Muscle of leg (tissue), 3 donors: ENCODE measurements at regions not wholly inside any gene's neighbourhood (a gene's known extent, or its start where the extent isn't known, plus 50 kb on each side); places are given as distances from the start of the nearest gene placed in this dataset.
A peak's percentile ranks its signal among the peaks of the same experiment; 100 is the strongest.

ENCODE experiments used
- DNase-seq: peaks from one replicate; pipeline ENCODE4 v3.0.0; 2013
- H3K27ac ChIP-seq: one replicate; pipeline ENCODE4 v1.5.1; 2013; ENCODE audit warnings: mild to moderate bottlenecking, low read length, control low read depth
- H3K27me3 ChIP-seq: one replicate; pipeline ENCODE4 v1.6.1; 2013; ENCODE audit warnings: low read length; ENCODE audit not compliant: control insufficient read depth, insufficient read depth
- H3K36me3 ChIP-seq: one replicate; pipeline ENCODE4 v1.6.1; 2013; ENCODE audit warnings: low read length; ENCODE audit not compliant: control insufficient read depth, insufficient read depth
- H3K4me1 ChIP-seq: one replicate; pipeline ENCODE4 v1.6.1; 2013; ENCODE audit warnings: low read length; ENCODE audit not compliant: control insufficient read depth, insufficient read depth
- H3K4me3 ChIP-seq: one replicate; pipeline ENCODE4 v1.5.1; 2013; ENCODE audit warnings: low read length, control low read depth
- H3K9me3 ChIP-seq: replicated peaks from 2 replicates; pipeline ENCODE4 v1.6.1; 2013; ENCODE audit warnings: low read depth, low read length; ENCODE audit not compliant: control insufficient read depth
- WGBS: methylation state at CpG from one replicate; pipeline ENCODE4 v1.1.5; 2013; ENCODE audit warnings: missing lambda C conversion rate; ENCODE audit not compliant: insufficient coverage; 5-methylcytosine and 5-hydroxymethylcytosine counted together

GRCh38 chr7:98493030-98493778 lies 92.3 kb upstream of the BAIAP2L1 start:
- Histone ChIP-seq H3K36me3 (no peaks in the 10 kb centered on the region), H3K27ac (no peak overlapping the region), H3K4me3 (no peak overlapping the region), H3K9me3 (peaks cover 9% of the 10 kb centered on the region), H3K27me3 (no peaks in the 10 kb centered on the region), H3K4me1 (peaks cover 2% of the 10 kb centered on the region)
- 20% methylated on average over 3 of the region's 21 CpGs for WGBS
- no peak for DNase-seq

GRCh38 chr7:98488167-98488566 lies 87.3 kb upstream of the BAIAP2L1 start:
- peaks cover 2% of the 10 kb centered on the region for H3K4me1 ChIP-seq
- 20% methylated on average over 1 of the region's 7 CpGs for WGBS
- no peak overlapping the region for H3K4me3 ChIP-seq
- no peaks in the 10 kb centered on the region for H3K36me3 ChIP-seq
- H3K9me3 ChIP-seq = no peaks in the 10 kb centered on the region
- no peak overlapping the region for H3K27ac ChIP-seq
- no peaks in the 10 kb centered on the region for H3K27me3 ChIP-seq
- DNase-seq = no peak

DNA sequence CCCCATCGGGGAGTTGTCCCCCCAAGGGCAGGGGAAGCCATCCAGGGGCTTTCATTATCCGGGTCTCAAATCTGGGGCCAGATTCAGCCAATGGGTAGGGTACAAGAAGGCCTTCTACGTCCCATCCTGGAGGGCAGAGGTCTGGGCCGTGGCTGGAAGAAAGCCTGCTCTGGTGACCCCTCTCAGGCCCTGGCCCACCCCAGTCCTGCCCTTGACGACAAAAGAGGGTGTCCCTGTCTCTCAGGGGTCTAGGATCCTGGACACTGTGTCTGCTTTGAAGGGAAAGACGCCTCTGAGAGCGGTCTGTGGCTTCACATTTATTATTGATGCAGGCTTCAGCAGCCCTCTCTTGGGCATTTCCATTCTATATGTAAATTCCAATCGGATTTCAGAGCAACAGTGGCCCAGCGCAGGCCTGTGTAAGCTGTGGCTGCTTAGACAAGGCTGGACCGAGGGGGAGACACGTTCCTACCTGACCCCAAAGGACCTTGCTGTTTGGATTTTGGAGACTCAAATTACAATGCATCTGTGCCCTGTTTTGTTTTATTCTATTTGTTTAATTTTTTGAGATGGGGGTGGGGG lies 83.2 kb upstream of the BAIAP2L1 start:
- no peak overlapping the region for H3K4me3 ChIP-seq
- peaks cover 11% of the 10 kb centered on the region for H3K9me3 ChIP-seq
- no peaks in the 10 kb centered on the region for H3K27me3 ChIP-seq
- no peaks in the 10 kb centered on the region for H3K36me3 ChIP-seq
- no peaks in the 10 kb centered on the region for H3K4me1 ChIP-seq
- no peak overlapping the region for H3K27ac ChIP-seq
- 60% methylated on average over 3 of the region's 11 CpGs for WGBS
- no peak for DNase-seq

GRCh38 chr7:98483276-98483963 lies 82.5 kb upstream of the BAIAP2L1 start:
- Histone ChIP-seq H3K4me1 (no peaks in the 10 kb centered on the region), H3K27me3 (no peaks in the 10 kb centered on the region), H3K36me3 (no peaks in the 10 kb centered on the region), H3K4me3 (no peak overlapping the region), H3K27ac (no peak overlapping the region), H3K9me3 (peaks cover 11% of the 10 kb centered on the region)
- WGBS = 77% methylated on average over 4 of the region's 12 CpGs
- no peak for DNase-seq

- peaks cover 11% of the 10 kb centered on the region for H3K9me3 ChIP-seq
- no peaks in the 10 kb centered on the region for H3K36me3 ChIP-seq
- WGBS = 67% methylated on average over 1 of the region's 5 CpGs
Measured at GRCh38 chr7:98479318-98479717, 78.4 kb upstream of the BAIAP2L1 start.

GRCh38 chr7:98475352-98475751 lies 74.5 kb upstream of the BAIAP2L1 start:
- Histone ChIP-seq H3K27me3 (peaks cover 7% of the 10 kb centered on the region), H3K36me3 (no peaks in the 10 kb centered on the region), H3K4me3 (no peak overlapping the region), H3K27ac (no peak overlapping the region), H3K4me1 (peaks cover 8% of the 10 kb centered on the region), H3K9me3 (peaks cover 2% of the 10 kb centered on the region)
- 76% methylated on average over 2 of the region's 3 CpGs for WGBS
- no peak for DNase-seq

More at GRCh38 chr7:98479318-98479717, 78.4 kb upstream of the BAIAP2L1 start:
- H3K4me3 ChIP-seq = no peak overlapping the region
- H3K27me3 ChIP-seq = peaks cover 2% of the 10 kb centered on the region
- no peaks in the 10 kb centered on the region for H3K4me1 ChIP-seq
- DNase-seq = no peak
- H3K27ac ChIP-seq = no peak overlapping the region

- WGBS = 100% methylated on average over 1 of the region's 7 CpGs
- Histone ChIP-seq H3K27me3 (peaks cover 12% of the 10 kb centered on the region), H3K9me3 (no peaks in the 10 kb centered on the region), H3K27ac (no peak overlapping the region), H3K4me3 (no peak overlapping the region), H3K36me3 (no peaks in the 10 kb centered on the region), H3K4me1 (peaks cover 11% of the 10 kb centered on the region)
- no peak for DNase-seq
Measured at GRCh38 chr7:98474558-98474957, 73.7 kb upstream of the BAIAP2L1 start.

GRCh38 chr7:98472521-98472954 lies 71.6 kb upstream of the BAIAP2L1 start:
- H3K9me3 ChIP-seq = peaks cover 6% of the 10 kb centered on the region
- H3K4me1 ChIP-seq = peaks cover 11% of the 10 kb centered on the region
- 30% methylated on average over 7 of the region's 11 CpGs for WGBS
- H3K27ac ChIP-seq = no peak overlapping the region
- peaks cover 13% of the 10 kb centered on the region for H3K27me3 ChIP-seq
- H3K4me3 ChIP-seq = no peak overlapping the region
- peak; percentile 38 for DNase-seq
- no peaks in the 10 kb centered on the region for H3K36me3 ChIP-seq

DNA sequence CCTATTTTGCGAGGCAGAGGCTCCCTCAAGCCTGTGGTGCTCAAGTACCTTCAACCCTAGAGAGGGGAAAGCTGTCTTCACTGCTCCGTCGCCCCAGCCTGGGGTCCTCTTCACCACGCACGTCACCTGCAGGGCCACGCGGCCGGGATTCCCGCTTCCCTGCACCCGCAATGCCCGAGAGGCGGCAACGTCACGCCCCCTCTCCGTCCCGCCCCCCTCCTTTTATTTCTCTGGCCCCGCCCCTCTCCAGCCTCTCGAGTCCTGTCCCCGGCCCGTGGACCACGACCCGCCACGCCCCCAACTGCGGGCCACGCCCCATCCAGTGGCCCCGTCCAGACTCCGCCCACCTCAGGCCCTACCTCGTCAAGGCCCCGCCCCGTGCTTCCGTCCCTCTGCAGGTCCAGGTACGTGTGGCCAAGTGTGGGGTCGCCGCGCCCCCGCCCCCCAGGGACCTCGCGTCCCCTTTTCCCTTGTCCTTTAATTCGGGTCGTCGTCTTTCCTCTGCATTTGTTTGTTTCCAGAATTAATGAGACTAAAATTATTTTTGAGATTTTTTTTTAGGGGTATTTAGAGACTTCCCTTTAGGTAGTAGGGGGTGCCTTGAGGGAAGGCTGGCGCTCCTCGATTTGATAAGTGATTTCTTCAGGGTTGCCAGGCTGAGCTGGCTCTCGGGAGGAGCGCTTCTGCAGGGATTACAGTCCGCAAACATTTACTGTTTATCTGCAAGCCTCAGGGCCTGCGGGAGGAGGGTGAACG lies 69.8 kb upstream of the BAIAP2L1 start:
- Histone ChIP-seq H3K36me3 (no peaks in the 10 kb centered on the region), H3K27me3 (peaks cover 11% of the 10 kb centered on the region), H3K9me3 (peaks cover 6% of the 10 kb centered on the region), H3K4me3 (peak overlapping the region; percentile 32), H3K4me1 (peaks cover 11% of the 10 kb centered on the region), H3K27ac (no peak overlapping the region)
- DNase-seq = no peak
- 6% methylated on average over 32 of the region's 48 CpGs for whole genome bisulfite sequencing

DNA sequence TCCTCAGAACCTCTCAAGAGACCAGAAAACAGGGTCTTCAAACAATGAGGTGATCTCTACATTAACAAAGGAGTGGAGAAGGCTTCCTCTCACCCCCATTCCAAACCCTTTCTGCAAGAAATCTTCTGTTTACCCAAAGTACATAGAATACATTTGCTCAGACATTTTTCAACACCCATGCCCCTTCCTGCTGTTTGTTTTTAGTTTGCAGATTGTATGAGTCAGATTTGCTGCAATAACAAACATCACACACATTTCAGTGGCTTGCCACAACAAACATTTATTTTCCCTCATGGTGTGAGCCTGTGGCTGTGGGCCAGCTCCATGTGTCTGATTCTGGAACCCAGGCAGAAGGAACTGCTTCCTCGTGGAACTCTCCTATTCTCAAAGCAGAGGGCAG lies 68.2 kb upstream of the BAIAP2L1 start:
- peaks cover 6% of the 10 kb centered on the region for H3K9me3 ChIP-seq
- DNase-seq = no peak
- H3K4me3 ChIP-seq = no peak overlapping the region
- peaks cover 11% of the 10 kb centered on the region for H3K27me3 ChIP-seq
- H3K27ac ChIP-seq = no peak overlapping the region
- H3K4me1 ChIP-seq = peaks cover 24% of the 10 kb centered on the region
- 100% methylated on average over 1 of the region's 1 CpG for WGBS
- no peaks in the 10 kb centered on the region for H3K36me3 ChIP-seq
